ENCODE measurements at regions not wholly inside any gene's neighbourhood (a gene's known extent, or its start where the extent isn't known, plus 50 kb on each side); places are given as distances from the start of the nearest gene placed in this dataset.

DNA sequence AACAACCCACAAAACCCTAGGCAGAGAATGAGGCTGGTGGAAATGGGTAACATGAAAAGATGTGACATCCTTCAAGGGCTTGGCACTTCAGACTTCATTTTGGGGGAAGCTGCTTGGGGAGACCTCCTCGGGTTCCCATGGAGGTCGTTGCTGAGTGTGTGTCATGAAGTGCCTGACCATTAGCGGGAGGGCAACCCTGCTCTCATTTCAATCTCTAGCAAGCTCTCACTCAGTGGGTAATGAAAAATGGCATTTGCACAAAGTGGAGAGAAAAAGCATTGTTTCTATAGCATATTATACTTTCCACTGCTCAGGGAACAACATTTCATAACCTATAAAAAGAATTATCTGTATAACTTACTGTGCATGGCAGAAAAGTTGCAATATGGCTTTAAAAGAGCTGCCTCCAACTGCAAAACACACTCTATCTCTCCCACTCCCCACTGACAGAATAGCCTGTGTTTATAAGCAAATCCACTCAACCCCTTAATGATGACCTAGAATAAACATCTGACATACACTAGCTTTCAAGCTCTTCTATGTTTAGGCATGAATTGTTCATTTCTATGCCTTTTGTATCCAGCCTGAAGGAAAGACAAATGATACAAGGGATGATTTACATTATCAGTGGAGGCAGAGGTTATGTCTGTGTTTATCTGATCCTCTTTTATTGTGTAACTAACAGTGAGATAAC, 357.2 kb downstream of the ZSWIM6 start:
- DNase-seq: no peak

GRCh38 chr5:61697809-61698558, 365.9 kb downstream of the ZSWIM6 start:
- DNase-seq: no peak

DNA sequence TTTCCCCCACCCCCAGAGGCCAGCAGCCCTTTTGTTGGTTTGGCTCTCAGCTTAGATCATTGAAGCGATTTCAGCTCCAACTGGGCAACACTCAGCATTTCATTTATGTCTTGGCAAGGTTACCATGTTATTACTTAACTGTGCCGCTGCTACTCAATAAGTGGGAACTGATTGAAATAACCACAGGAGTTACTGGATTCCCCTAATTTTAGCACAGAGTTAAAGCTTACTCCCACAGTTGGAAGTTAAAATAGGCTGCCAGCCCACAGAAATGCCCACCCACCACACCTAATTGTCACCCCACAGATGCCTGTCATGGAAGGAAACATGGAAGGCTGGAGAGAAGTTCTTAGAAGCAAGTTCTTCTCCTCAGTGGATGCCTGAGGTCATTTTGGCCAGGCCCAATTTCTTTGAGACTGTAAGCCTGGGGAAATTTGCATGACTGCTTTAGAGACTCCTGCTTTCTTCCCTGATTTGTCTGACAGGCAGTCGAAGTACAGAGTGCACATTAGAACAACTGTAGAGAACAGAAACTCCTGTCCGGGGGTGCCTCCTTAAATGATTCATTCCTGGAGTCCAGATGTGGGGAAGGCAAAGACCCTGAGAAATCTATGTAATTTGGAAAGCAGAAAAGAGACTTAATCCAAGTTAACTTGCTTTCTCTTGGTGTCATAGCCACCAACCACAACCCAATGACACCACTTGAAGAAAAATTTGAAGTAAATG, 370.0 kb downstream of the ZSWIM6 start:
- no peak for DNase-seq

DNA sequence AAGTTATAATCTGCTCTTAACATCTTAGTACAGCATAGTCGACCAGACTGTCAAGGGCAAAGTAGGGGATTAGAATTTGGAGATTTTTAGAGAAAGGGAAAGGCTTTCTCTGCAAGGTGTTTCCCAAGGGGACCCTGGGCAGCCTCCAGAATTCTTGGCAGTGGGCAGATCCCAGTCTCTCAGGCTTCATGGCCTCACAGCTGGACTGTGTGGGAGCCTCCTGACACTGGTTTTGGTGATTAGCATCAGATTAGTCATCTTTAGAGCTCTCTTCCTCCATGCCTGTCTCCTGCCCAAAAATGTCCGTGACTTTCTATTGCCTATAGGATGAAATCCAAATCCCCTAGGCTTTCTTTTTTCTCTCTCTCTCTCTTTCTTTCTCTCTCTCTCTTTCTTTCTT, 370.7 kb downstream of the ZSWIM6 start:
- DNase-seq: no peak

DNA sequence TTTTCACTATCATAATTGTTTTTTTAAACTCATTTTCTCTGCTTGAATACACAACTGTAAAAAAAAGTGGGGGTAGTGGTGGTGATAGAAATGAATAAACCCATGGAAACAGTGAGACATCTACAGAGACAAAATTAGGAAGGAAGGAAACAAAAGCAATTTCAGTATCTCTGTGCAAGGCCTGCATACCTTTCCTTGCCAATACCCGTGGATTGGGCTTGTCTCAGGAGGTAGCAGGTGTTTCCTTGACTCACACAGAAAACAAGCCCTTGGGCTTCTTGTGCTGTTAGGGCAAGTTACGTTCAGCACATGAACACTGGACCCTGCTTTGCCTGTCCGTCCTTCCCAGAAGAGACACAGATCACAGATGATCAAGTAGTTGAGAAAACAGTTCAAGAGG, 372.2 kb downstream of the ZSWIM6 start:
- DNase-seq: no peak

GRCh38 chr5:61706751-61707150, 374.7 kb downstream of the ZSWIM6 start:
- DNase-seq: no peak

DNA sequence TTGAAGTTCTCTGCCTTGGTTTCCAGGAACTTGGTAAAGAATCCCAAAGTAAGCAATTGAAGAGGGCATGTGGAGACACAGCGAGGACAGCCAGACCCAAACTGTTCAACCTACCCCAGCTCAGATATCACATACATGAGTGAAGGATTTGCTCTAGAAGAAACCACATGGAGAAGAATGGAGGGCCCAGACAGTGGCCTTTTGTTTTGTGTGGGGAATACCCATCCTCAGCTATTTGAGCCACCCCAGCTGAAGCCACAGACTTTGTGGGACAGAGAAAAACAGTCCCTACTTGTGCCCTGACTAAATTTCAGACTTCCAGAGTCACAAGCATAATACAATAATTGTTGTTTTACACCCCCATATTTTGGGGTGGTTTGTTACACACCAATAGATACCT, 387.1 kb downstream of the ZSWIM6 start:
- no peak for DNase-seq

DNA sequence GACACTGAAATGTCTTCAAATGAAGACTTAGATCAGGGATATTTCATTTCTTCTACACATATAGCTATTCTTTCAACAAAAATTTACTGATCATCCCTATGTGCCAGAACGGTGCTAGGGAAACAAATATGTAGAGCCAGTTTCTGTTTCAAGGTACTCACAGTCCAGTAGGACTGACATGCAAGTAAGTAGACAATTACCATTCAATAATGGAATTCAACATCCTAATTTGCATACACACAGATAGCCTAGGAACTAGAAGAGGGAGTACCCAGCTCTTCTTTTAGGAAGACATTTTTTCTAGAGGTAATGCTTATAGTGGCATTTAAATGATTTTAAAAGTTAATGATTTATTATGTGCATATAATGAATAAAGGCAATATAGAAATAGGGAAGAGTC, 388.8 kb downstream of the ZSWIM6 start:
- DNase-seq: no peak

DNA sequence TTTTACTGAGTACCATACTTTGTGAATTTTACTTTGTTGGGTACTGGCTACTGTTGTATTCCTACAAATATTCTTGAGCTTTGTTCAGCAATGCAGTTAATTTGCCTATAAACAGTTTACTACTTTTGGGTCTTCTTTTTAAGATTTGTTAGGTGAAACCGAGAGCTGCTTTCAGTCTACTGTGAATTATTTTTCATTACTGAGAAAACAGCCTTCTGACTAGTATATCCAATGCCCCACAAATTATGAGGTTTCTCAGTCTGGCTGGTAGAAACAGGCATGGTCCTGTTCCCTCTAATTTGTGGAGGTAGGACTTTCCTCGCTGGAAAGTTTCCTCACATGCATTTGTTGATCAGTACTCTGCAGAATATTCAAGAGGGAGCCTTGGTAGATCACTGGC, 392.0 kb downstream of the ZSWIM6 start:
- DNase-seq: no peak

DNA sequence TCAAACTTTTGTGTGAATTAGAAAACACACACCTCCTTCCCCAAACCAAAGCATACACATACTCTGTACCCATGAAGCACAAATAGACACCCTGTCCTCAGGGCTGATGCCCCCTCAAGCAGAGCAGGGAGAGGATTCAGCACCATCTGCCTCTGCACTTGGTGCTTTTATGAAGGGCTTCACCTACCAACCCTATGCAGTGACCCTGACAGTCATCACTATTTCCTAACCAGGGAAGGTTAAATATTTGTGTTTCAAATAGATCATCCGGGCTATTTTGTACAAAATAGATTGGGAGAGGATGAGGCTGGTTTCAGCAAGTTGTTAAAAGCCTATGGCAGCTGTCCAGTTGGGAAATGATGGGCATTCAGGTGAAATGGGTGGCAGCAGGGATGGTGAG, 396.2 kb downstream of the ZSWIM6 start:
- DNase-seq: no peak

- DNase-seq: no peak
These were observed 398.8 kb downstream of the ZSWIM6 start for GRCh38 chr5:61730866-61731265.

DNA sequence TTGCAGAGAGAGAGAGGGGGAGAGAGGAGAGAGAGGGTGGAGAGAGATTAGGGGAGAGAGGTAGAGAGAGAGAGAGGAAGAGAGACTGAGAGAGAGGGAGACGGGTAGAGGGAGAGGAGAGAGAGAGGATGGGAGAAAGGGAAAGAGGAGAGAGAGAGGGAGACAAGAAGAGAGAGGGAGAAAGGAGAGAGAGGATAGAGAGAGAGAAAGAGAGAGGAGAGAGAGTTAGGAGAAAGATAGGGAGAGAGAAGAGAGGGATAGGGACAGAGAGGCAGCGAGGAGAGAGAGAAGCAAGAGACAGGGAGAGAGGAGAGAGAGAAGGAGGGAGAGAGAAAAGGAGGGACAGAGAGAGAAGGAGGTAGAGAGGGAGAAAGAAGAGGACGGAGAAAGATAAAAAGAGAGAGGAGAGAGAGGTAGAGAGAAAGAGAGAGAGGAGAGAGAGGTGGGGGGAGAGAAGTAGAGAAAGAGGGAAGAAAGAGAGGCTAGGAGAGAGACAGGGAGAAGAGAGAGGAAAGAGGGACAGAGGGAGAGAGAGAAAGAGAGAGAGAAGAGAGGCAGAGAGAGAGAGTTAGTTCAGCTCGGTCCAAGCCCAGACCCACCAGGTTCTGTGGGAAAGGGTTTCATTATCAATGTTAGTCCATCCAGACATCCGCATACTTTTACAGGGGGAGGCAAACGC, 399.3 kb downstream of the ZSWIM6 start:
- no peak for DNase-seq

DNA sequence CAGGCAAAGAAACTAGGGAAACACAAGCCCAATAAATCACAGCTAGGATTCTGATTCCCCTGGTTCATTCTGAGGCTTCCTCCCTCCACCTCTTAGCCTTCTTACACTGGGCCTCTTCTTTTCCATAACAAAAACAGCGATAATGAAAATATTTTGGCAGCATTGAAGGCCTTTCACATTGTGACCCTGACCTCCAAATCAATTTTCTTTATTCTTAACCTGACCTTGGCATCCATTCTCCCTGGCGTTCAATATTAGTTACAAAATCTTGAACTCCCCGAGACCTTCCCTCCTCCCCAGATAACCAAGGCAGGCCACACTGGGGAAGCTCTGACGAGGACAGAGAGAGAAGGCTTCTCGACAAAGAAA, 399.9 kb downstream of the ZSWIM6 start:
- DNase-seq: no peak

DNA sequence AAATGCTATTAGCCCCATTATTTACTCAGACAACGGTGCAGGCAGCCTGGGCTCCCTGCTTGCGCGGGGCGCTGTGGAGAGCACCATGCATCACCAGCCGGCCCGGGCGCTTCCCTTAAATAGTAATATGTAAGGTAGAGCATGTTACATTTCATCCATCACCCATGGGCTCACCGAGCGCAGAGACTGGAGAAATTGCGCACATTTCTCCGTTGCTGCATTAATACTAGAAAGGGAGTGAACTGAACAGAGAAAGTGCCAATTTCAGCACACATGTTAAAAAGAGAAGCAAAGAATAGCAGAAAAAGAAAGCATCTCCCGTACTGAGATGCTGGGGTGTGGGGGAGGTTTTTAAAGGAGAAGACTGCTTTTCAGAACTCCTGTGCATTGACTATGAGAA, 400.3 kb downstream of the ZSWIM6 start:
- no peak for DNase-seq

- no peak for DNase-seq
These were observed 400.7 kb downstream of the ZSWIM6 start for GRCh38 chr5:61732796-61733195.

- DNase-seq: no peak
These were observed 401.9 kb downstream of the ZSWIM6 start for GRCh38 chr5:61734001-61734400.

GRCh38 chr5:61734966-61735365, 402.9 kb downstream of the ZSWIM6 start:
- DNase-seq: no peak

GRCh38 chr5:61735531-61735930, 403.5 kb downstream of the ZSWIM6 start:
- DNase-seq: no peak

- DNase-seq: no peak
These were observed 403.9 kb downstream of the ZSWIM6 start for GRCh38 chr5:61735995-61736394.

- DNase-seq: no peak
These were observed 405.4 kb downstream of the ZSWIM6 start for GRCh38 chr5:61737301-61737963.

DNA sequence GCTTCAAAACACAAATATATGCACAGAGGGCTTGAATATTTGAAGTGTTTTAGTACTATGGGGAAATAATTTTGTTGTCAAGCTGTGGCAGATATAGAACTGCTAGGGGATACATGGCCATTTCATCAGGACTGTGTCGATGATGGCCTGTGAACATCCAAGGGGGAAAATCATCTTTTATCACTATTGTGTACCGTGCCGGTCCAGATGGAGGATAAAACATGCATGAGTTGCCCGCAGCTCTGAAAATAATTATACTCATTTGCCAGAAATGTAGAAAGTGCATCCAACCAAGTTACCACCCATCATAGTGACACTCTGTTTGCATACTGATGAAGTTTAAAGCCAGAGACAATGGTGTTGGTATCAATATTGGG, 405.9 kb downstream of the ZSWIM6 start:
- DNase-seq: no peak

DNA sequence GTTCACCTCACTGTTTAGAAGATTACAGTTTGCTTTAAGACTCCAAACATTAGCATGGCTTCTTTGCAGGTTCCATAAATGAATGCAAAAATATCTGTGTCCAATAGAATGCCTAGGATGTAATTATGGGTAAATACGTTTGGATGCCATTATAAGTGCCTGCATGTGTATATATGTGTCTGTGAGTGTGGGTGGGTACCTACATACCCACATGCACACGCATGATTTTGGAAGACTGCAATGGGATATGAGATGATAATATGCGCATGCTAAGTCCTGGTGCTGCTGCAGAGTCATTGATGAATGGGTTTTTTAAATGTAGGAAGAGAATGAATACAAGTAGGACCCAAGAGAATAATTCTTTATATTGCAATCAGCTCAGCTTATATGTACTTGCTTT, 406.4 kb downstream of the ZSWIM6 start:
- no peak for DNase-seq
